ENCODE measurements at regions not wholly inside any gene's neighbourhood (a gene's known extent, or its start where the extent isn't known, plus 50 kb on each side); places are given as distances from the start of the nearest gene placed in this dataset.

- TF ChIP-seq SRF (IDR thresholded peaks at IDR 0.05; ENCODE audit: low read depth, low read length), result no peak
- TF ChIP-seq FLYWCH1 (CRISPR knock-in tag; IDR thresholded peaks at IDR 0.05), result no peak
- no peak for TF ChIP-seq ZNF513 (CRISPR knock-in tag; conservative IDR thresholded peaks at IDR 0.05)
- TF ChIP-seq FOXO4 (CRISPR knock-in tag; conservative IDR thresholded peaks at IDR 0.05), result no peak
- peak; percentile 52; the same call in 1 of the 2 replicates for TF ChIP-seq ZNF281 (CRISPR knock-in tag; IDR thresholded peaks at IDR 0.05; ENCODE audit: borderline replicate concordance)
- no peak for TF ChIP-seq GPN1 (CRISPR knock-in tag; IDR thresholded peaks at IDR 0.05; ENCODE audit: borderline replicate concordance)
- TF ChIP-seq NFE2 (CRISPR knock-in tag; IDR thresholded peaks at IDR 0.05), result no peak
- TF ChIP-seq HNF4A (CRISPR knock-in tag; IDR thresholded peaks at IDR 0.05), result no peak
- no peak for TF ChIP-seq ZBTB20 (CRISPR knock-in tag; IDR thresholded peaks at IDR 0.05; ENCODE audit: borderline replicate concordance, low read depth)
- no peak for TF ChIP-seq ZNF432 (CRISPR knock-in tag; IDR thresholded peaks at IDR 0.05; ENCODE audit: borderline replicate concordance)
- TF ChIP-seq ZFY (CRISPR knock-in tag; IDR thresholded peaks at IDR 0.05), result peak; percentile 61
- TF ChIP-seq SNAPC5 (CRISPR knock-in tag; IDR thresholded peaks at IDR 0.05; ENCODE audit: borderline replicate concordance), result no peak
- TF ChIP-seq CREM (IDR thresholded peaks at IDR 0.05), result no peak
- TF ChIP-seq CREM (CRISPR knock-in tag; IDR thresholded peaks at IDR 0.05), result no peak
- no peak for TF ChIP-seq ERF (CRISPR knock-in tag; IDR thresholded peaks at IDR 0.05)
- TF ChIP-seq ZNF800 (CRISPR knock-in tag; IDR thresholded peaks at IDR 0.05), result no peak
- no peak for TF ChIP-seq PRMT3 (CRISPR knock-in tag; IDR thresholded peaks at IDR 0.05; ENCODE audit: borderline replicate concordance, low read depth)
- no peak for TF ChIP-seq ZBTB7B (CRISPR knock-in tag; IDR thresholded peaks at IDR 0.05)
- TF ChIP-seq ZSCAN22 (CRISPR knock-in tag; IDR thresholded peaks at IDR 0.05), result no peak
- no peak for TF ChIP-seq ZNF878 (CRISPR knock-in tag; IDR thresholded peaks at IDR 0.05)
- TF ChIP-seq SMC3 (IDR thresholded peaks at IDR 0.05; ENCODE audit: low read length), result no peak
These were observed 127.7 kb upstream of the MAX start (continued) for GRCh38 chr14:65229748-65230728.
